NCI-H1105 treated with DMSO at 0.1 percent for 48 hours (cell line): ENCODE measurements at regions not wholly inside any gene's neighbourhood (a gene's known extent, or its start where the extent isn't known, plus 50 kb on each side); places are given as distances from the start of the nearest gene placed in this dataset.
"Not testable (repeated sequence)": the region's sequence is repeated elsewhere in the genome, so short reads cannot be mapped to it uniquely, and the experiment has no call there.

Experiments
- DNase-seq: peaks from one replicate; lab custom pipeline; 2025; lab: John Stamatoyannopoulos, UW

- DNase-seq, result no peak
These were observed 277.4 kb downstream of the NKX6-1 start for GRCh38 chr4:84221704-84222103.

- no peak for DNase-seq
These were observed 278.1 kb downstream of the NKX6-1 start for GRCh38 chr4:84220990-84221389.

- DNase-seq, result no peak
These were observed 279.4 kb downstream of the NKX6-1 start for GRCh38 chr4:84219656-84220055.

GRCh38 chr4:84218031-84218430 is 281.1 kb downstream of the NKX6-1 start:
- DNase-seq, result no peak

- DNase-seq, result no peak
These were observed 283.9 kb downstream of the NKX6-1 start for GRCh38 chr4:84215217-84215616.

GRCh38 chr4:84206226-84206625 is 292.9 kb downstream of the NKX6-1 start:
- not testable (repeated sequence) for DNase-seq

- DNase-seq, result no peak
These were observed 309.9 kb downstream of the NKX6-1 start for GRCh38 chr4:84189144-84189543.

GRCh38 chr4:84179409-84179808 is 319.7 kb downstream of the NKX6-1 start:
- DNase-seq, result no peak

GRCh38 chr4:84177831-84178542 is 321.1 kb downstream of the NKX6-1 start:
- no peak for DNase-seq

- no peak for DNase-seq
These were observed 323.1 kb downstream of the NKX6-1 start for GRCh38 chr4:84176016-84176415.

GRCh38 chr4:84171871-84172270 is 327.2 kb downstream of the NKX6-1 start:
- DNase-seq, result no peak

GRCh38 chr4:84167564-84167963 is 331.5 kb downstream of the NKX6-1 start:
- DNase-seq, result no peak

- DNase-seq, result no peak
These were observed 332.0 kb downstream of the NKX6-1 start for GRCh38 chr4:84167093-84167492.

GRCh38 chr4:84166486-84166885 is 332.6 kb downstream of the NKX6-1 start:
- DNase-seq, result no peak

- DNase-seq, result no peak
These were observed 334.9 kb downstream of the NKX6-1 start for GRCh38 chr4:84164201-84164600.

- DNase-seq, result no peak
These were observed 339.3 kb downstream of the NKX6-1 start for GRCh38 chr4:84159762-84160161.

- DNase-seq, result no peak
These were observed 340.4 kb downstream of the NKX6-1 start for GRCh38 chr4:84158670-84159069.

GRCh38 chr4:84151574-84151973 is 347.5 kb downstream of the NKX6-1 start:
- DNase-seq, result peak; percentile 7

GRCh38 chr4:84150177-84150576 is 348.9 kb downstream of the NKX6-1 start:
- DNase-seq, result no peak

- no peak for DNase-seq
These were observed 351.3 kb downstream of the NKX6-1 start for GRCh38 chr4:84147831-84148230.

- no peak for DNase-seq
These were observed 352.7 kb downstream of the NKX6-1 start for GRCh38 chr4:84146300-84146959.

- DNase-seq, result no peak
These were observed 353.9 kb downstream of the NKX6-1 start for GRCh38 chr4:84145176-84145575.

- not testable (repeated sequence) for DNase-seq
These were observed 372.2 kb downstream of the NKX6-1 start for GRCh38 chr4:84126911-84127310.
